ENCODE measurements at regions not wholly inside any gene's neighbourhood (a gene's known extent, or its start where the extent isn't known, plus 50 kb on each side); places are given as distances from the start of the nearest gene placed in this dataset.
"Not testable (repeated sequence)": the region's sequence is repeated elsewhere in the genome, so short reads cannot be mapped to it uniquely, and the experiment has no call there.

DNA sequence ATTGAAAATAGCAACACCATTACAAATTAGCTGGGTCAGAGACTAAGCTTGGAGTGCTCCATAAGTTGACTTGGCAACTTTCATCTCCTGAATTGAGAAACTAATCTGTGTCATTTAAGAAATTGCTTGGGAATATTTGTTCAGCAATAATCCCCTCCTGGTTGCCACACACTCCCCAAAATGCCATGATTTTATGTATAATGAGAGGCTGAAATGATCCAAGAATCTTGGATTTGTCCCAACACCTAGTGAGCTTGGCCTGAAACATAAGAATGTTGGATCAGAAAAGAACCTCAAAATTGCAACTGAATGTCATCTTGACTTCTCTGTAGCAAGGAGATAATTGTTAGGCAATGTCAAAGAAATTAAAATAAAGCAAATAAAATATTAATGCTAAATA is 805.9 kb upstream of the ADAMTS5 start:
- Histone ChIP-seq H3K4me3 (ENCODE audit: low read depth, low read length) (no peak overlapping the region), H3K27me3 (ENCODE audit: insufficient read depth, low read depth, severe bottlenecking) (peaks cover 43% of the 10 kb centered on the region), H3K27ac (no peak overlapping the region), H3K36me3 (no peaks in the 10 kb centered on the region), H3K9me3 (ENCODE audit: severe bottlenecking) (no peaks in the 10 kb centered on the region)
- TF ChIP-seq, protein P1, sequence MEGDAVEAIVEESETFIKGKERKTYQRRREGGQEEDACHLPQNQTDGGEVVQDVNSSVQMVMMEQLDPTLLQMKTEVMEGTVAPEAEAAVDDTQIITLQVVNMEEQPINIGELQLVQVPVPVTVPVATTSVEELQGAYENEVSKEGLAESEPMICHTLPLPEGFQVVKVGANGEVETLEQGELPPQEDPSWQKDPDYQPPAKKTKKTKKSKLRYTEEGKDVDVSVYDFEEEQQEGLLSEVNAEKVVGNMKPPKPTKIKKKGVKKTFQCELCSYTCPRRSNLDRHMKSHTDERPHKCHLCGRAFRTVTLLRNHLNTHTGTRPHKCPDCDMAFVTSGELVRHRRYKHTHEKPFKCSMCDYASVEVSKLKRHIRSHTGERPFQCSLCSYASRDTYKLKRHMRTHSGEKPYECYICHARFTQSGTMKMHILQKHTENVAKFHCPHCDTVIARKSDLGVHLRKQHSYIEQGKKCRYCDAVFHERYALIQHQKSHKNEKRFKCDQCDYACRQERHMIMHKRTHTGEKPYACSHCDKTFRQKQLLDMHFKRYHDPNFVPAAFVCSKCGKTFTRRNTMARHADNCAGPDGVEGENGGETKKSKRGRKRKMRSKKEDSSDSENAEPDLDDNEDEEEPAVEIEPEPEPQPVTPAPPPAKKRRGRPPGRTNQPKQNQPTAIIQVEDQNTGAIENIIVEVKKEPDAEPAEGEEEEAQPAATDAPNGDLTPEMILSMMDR (IDR thresholded peaks at IDR 0.05; ENCODE audit: low read depth, low read length): no peak
- DNase-seq: no peak

DNA sequence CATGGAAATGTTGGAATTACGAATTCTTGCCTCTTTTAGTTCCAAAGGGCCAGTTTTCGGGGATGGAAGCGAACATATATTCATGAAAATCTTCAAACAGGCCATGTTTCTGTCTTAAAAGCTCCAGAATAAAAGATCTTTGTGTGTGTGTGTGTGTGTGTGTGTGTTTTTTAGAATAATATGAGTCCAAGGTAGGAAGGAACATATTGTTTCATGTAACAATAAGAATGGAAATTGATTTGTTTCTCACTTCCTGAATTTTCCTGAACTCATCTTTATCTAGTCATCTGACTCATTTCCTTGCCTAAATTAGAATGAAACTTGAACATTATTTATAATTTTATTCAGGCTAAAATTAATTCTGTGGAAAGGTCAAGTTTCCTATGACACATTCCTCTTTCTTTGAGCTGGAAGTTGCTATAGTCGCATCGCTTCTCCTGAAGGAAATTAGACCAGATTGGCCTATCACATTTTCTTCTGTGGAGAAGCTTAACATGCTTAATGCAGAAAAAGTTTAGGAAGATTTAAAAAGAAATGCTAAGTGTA is 805.1 kb upstream of the ADAMTS5 start:
- Histone ChIP-seq H3K27ac (no peak overlapping the region), H3K36me3 (no peaks in the 10 kb centered on the region), H3K27me3 (ENCODE audit: insufficient read depth, low read depth, severe bottlenecking) (peaks cover 41% of the 10 kb centered on the region), H3K4me3 (ENCODE audit: low read depth, low read length) (no peak overlapping the region), H3K9me3 (ENCODE audit: severe bottlenecking) (no peaks in the 10 kb centered on the region)
- no peak for DNase-seq
- TF ChIP-seq, protein P1 (IDR thresholded peaks at IDR 0.05; ENCODE audit: low read depth, low read length): no peak

DNA sequence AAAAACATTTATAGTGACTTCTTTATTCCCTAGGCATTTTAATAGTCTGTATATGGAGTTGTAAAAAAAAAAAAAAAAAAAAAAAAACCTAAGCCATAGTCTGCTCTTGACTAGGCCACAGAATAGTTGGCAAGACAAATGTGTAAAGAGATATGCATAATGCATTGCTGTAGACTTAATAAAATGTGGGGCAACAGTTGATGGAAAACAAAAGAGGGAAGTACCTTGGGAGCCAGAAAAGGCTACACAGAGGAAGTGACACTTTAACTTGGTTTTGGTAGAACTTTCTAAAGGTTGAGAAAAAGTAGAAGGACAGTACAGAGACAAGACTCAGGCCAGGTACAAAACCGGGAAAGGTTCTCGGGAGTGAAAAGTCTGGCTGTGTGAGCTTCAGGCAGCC is 802.9 kb upstream of the ADAMTS5 start:
- no peak for DNase-seq
- no peak overlapping the region for H3K27ac ChIP-seq
- no peaks in the 10 kb centered on the region for H3K9me3 ChIP-seq (ENCODE audit: severe bottlenecking)
- peaks cover 41% of the 10 kb centered on the region for H3K27me3 ChIP-seq (ENCODE audit: insufficient read depth, low read depth, severe bottlenecking)
- H3K36me3 ChIP-seq: no peaks in the 10 kb centered on the region
- no peak overlapping the region for H3K4me3 ChIP-seq (ENCODE audit: low read depth, low read length)
- TF ChIP-seq, protein P1 (IDR thresholded peaks at IDR 0.05; ENCODE audit: low read depth, low read length): no peak

DNA sequence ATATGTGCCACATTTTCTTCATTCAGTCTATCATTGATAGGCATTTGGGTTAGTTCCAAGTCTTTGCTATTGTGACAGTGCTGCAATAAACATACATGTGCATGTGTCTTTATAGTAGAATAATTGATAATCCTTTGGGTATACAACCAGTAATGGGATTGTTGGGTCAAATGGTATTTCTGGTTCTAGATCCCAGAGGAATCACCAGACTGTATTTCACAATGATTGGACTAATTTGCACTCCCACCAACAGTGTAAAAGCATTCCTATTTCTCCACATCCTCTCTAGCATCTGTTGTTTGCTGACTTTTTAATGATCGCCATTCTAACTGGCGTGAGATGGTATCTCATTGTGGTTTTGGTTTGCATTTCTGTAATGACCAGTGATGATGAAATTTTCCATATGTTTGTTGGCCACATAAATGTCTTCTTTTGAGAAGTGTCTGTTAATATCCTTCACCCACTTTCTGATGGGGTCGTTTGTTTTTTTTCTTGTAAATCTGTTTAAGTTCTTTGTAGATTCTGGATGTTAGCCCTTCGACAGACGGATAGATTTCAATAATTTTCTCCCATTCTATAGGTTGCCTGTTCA is 801.3 kb upstream of the ADAMTS5 start:
- not testable (repeated sequence) for H3K27ac ChIP-seq; DNase-seq; H3K4me3 ChIP-seq (ENCODE audit: low read depth, low read length); H3K9me3 ChIP-seq (ENCODE audit: severe bottlenecking); H3K36me3 ChIP-seq
- H3K27me3 ChIP-seq (ENCODE audit: insufficient read depth, low read depth, severe bottlenecking): peaks cover 29% of the 10 kb centered on the region

DNA sequence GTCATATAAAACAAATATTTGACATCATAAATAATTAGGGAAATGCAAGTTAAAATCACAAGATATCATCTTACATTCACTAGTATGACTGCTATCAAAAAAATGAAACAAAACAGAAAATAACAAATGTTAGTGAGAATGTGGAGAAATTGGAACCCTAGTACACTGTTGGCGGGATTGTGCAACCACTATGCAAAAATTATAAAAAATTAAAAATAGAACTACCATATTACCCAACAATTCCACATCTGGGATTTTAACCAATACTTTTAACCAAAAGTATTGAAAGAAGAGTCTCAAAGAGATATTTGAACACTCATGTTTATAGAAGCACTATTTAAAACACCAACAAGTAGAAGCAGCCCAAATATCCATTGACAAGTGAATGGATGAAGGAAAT is 797.2 kb upstream of the ADAMTS5 start:
- Histone ChIP-seq H3K27ac (no peak overlapping the region), H3K9me3 (ENCODE audit: severe bottlenecking) (no peaks in the 10 kb centered on the region), H3K27me3 (ENCODE audit: insufficient read depth, low read depth, severe bottlenecking) (peaks cover 21% of the 10 kb centered on the region), H3K36me3 (no peaks in the 10 kb centered on the region), H3K4me3 (ENCODE audit: low read depth, low read length) (no peak overlapping the region)
- no peak for DNase-seq
- TF ChIP-seq, protein P1 (IDR thresholded peaks at IDR 0.05; ENCODE audit: low read depth, low read length): no peak

DNA sequence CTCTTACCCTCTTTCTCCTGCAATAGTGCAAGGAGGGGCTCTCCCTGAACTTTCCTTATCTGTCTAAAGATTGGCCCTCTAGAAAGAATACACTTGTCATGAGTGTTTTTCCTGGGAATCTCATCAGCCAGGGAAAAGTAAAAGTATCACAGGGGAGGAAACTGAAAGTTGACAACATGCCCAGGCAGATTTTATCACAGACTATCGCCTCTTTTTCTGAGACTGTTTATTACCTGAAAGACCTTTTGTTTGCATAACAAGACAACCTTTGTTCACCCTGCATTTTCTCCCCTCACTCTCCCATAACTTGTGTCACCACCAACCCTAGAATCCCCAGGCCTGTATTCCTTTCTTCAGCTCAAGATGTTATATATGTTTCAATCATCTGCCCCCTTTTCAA is 794.7 kb upstream of the ADAMTS5 start:
- H3K4me3 ChIP-seq (ENCODE audit: low read depth, low read length): no peak overlapping the region
- no peak for DNase-seq
- peaks cover 42% of the 10 kb centered on the region for H3K27me3 ChIP-seq (ENCODE audit: insufficient read depth, low read depth, severe bottlenecking)
- H3K36me3 ChIP-seq: no peaks in the 10 kb centered on the region
- TF ChIP-seq, protein P1 (IDR thresholded peaks at IDR 0.05; ENCODE audit: low read depth, low read length): no peak
- H3K9me3 ChIP-seq (ENCODE audit: severe bottlenecking): no peaks in the 10 kb centered on the region
- no peak overlapping the region for H3K27ac ChIP-seq
